Fibroblast of villous mesenchyme (primary cell): ENCODE measurements at regions not wholly inside any gene's neighbourhood (a gene's known extent, or its start where the extent isn't known, plus 50 kb on each side); places are given as distances from the start of the nearest gene placed in this dataset.

Experiments used
- DNase-seq: peaks from one replicate; pipeline ENCODE4 v3.0.0-alpha.2; 2010; ENCODE audit warnings: low read depth
- H3K4me3 ChIP-seq: 2 replicates; pipeline ENCODE4 v1.5.1; 2011; ENCODE audit warnings: low read depth, mild to moderate bottlenecking, low read length
- CTCF ChIP-seq: IDR thresholded peaks from 2 replicates; pipeline ENCODE4 v1.5.1; 2012; ENCODE audit warnings: low read depth, mild to moderate bottlenecking, low read length; ENCODE audit not compliant: insufficient read depth

- no peak for TF ChIP-seq CTCF
- no peak overlapping the region for H3K4me3 ChIP-seq
- DNase-seq = no peak
Observed at GRCh38 chr14:22079766-22080165, 406.1 kb upstream of the OR4E1 start.

- no peak overlapping the region for H3K4me3 ChIP-seq
- no peak for DNase-seq
- TF ChIP-seq CTCF = no peak
Observed at GRCh38 chr14:22073801-22074200, 400.2 kb upstream of the OR4E1 start.

- DNase-seq = no peak
- no peak for TF ChIP-seq CTCF
- H3K4me3 ChIP-seq = no peak overlapping the region
Observed at GRCh38 chr14:22071006-22071405, 397.4 kb upstream of the OR4E1 start.

- DNase-seq = no peak
- no peak for TF ChIP-seq CTCF
- H3K4me3 ChIP-seq = no peak overlapping the region
Observed at GRCh38 chr14:22070119-22070982, 396.7 kb upstream of the OR4E1 start.

- TF ChIP-seq CTCF = no peak
- no peak overlapping the region for H3K4me3 ChIP-seq
- DNase-seq = no peak
Observed at GRCh38 chr14:22065347-22065746, 391.7 kb upstream of the OR4E1 start.

GRCh38 chr14:22059201-22059600 is 385.6 kb upstream of the OR4E1 start:
- no peak overlapping the region for H3K4me3 ChIP-seq
- DNase-seq = no peak
- no peak for TF ChIP-seq CTCF

- no peak overlapping the region for H3K4me3 ChIP-seq
- TF ChIP-seq CTCF = no peak
- no peak for DNase-seq
Observed at GRCh38 chr14:22052795-22053194, 379.2 kb upstream of the OR4E1 start.
